ENCODE measurements at regions not wholly inside any gene's neighbourhood (a gene's known extent, or its start where the extent isn't known, plus 50 kb on each side); places are given as distances from the start of the nearest gene placed in this dataset.

- DNase-seq, result no peak
Observed at GRCh38 chr5:6058055-6058715, 320.2 kb downstream of the MED10 start.

GRCh38 chr5:6056280-6056679 lies 322.1 kb downstream of the MED10 start:
- DNase-seq, result no peak

- DNase-seq, result no peak
Observed at GRCh38 chr5:6049662-6050061, 328.7 kb downstream of the MED10 start.

- no peak for DNase-seq
Observed at GRCh38 chr5:6048746-6049145, 329.6 kb downstream of the MED10 start.

GRCh38 chr5:6046296-6046967 lies 331.9 kb downstream of the MED10 start:
- DNase-seq, result no peak

- DNase-seq, result no peak
Observed at GRCh38 chr5:6043491-6044310, 334.6 kb downstream of the MED10 start.

- no peak for DNase-seq
Observed at GRCh38 chr5:6041977-6042550, 336.3 kb downstream of the MED10 start.

- no peak for DNase-seq
Observed at GRCh38 chr5:6039111-6039510, 339.2 kb downstream of the MED10 start.

GRCh38 chr5:6036006-6036405 lies 342.3 kb downstream of the MED10 start:
- DNase-seq, result no peak

GRCh38 chr5:6029811-6030271 lies 348.5 kb downstream of the MED10 start:
- DNase-seq, result no peak

- DNase-seq, result no peak
Observed at GRCh38 chr5:6026766-6027406, 351.5 kb downstream of the MED10 start.

- DNase-seq, result no peak
Observed at GRCh38 chr5:6019612-6020011, 358.7 kb downstream of the MED10 start.

- no peak for DNase-seq
Observed at GRCh38 chr5:6013506-6013905, 364.8 kb downstream of the MED10 start.

- no peak for DNase-seq
Observed at GRCh38 chr5:6011199-6011598, 367.1 kb downstream of the MED10 start.

GRCh38 chr5:6006838-6007314 lies 371.5 kb downstream of the MED10 start:
- no peak for DNase-seq

GRCh38 chr5:6003040-6003825 lies 375.1 kb downstream of the MED10 start:
- DNase-seq, result no peak

GRCh38 chr5:6000867-6001266 lies 377.5 kb downstream of the MED10 start:
- DNase-seq, result no peak

GRCh38 chr5:5995819-5996218 lies 382.5 kb downstream of the MED10 start:
- DNase-seq, result no peak

- no peak for DNase-seq
Observed at GRCh38 chr5:5986492-5987178, 391.7 kb downstream of the MED10 start.

- DNase-seq, result no peak
Observed at GRCh38 chr5:5985332-5985731, 393.0 kb downstream of the MED10 start.

GRCh38 chr5:5983261-5983980 lies 394.9 kb downstream of the MED10 start:
- no peak for DNase-seq
